GM13976 (cell line): ENCODE measurements at regions not wholly inside any gene's neighbourhood (a gene's known extent, or its start where the extent isn't known, plus 50 kb on each side); places are given as distances from the start of the nearest gene placed in this dataset.

Source experiments
- DNase-seq: peaks from one replicate; pipeline ENCODE4 v3.0.0; 2012; ENCODE audit warnings: low spot score
- CTCF ChIP-seq: IDR thresholded peaks from 2 replicates; pipeline ENCODE4 v1.5.1; 2012; ENCODE audit warnings: borderline replicate concordance, mild to moderate bottlenecking; ENCODE audit not compliant: insufficient read depth; ENCODE audit errors: extremely low read depth, missing control alignments, control extremely low read depth
- in situ Hi-C: fragments of 300-500 bp; cut with MboI; formaldehyde crosslinking; loops from one replicate; pipeline ENCODE4 v1.12.0; 2022; ENCODE audit warnings: low sequenced_read_pairs, mixed read lengths, inconsistent platforms; ENCODE audit not compliant: unreplicated experiment

GRCh38 chr3:86161493-86161892 is 829.5 kb downstream of the VGLL3 start:
- in situ Hi-C loops = no loop called here
- TF ChIP-seq CTCF = no peak
- DNase-seq = no peak

GRCh38 chr3:86152620-86153019 is 838.3 kb downstream of the VGLL3 start:
- no peak for DNase-seq
- no peak for TF ChIP-seq CTCF
- in situ Hi-C loops = no loop called here

GRCh38 chr3:86149054-86149453 is 841.9 kb downstream of the VGLL3 start:
- TF ChIP-seq CTCF = no peak
- DNase-seq = no peak
- in situ Hi-C loops = no loop called here

- in situ Hi-C loops = no loop called here
- DNase-seq = no peak
Observed at GRCh38 chr3:86147119-86147518, 843.8 kb downstream of the VGLL3 start.

GRCh38 chr3:86126552-86126951 is 864.4 kb downstream of the VGLL3 start:
- TF ChIP-seq CTCF = no peak
- no peak for DNase-seq
- in situ Hi-C loops = no loop called here

More at GRCh38 chr3:86147119-86147518, 843.8 kb downstream of the VGLL3 start:
- TF ChIP-seq CTCF = no peak
